Mesendoderm (in vitro differentiated cells): ENCODE measurements at regions not wholly inside any gene's neighbourhood (a gene's known extent, or its start where the extent isn't known, plus 50 kb on each side); places are given as distances from the start of the nearest gene placed in this dataset.
A peak's percentile ranks its signal among the peaks of the same experiment; 100 is the strongest.

Experiments
- DNase-seq: peaks from one replicate; pipeline ENCODE4 v3.0.0; 2013
- H2AK5ac ChIP-seq: 2 replicates; pipeline ENCODE4 v1.6.1; 2013; ENCODE audit warnings: low read length, inconsistent platforms
- H2BK120ac ChIP-seq: 2 replicates; pipeline ENCODE4 v1.6.1; 2013; ENCODE audit warnings: low read depth, mild to moderate bottlenecking, low read length, moderate library complexity, mixed read lengths
- H2BK15ac ChIP-seq: replicated peaks from 2 replicates; pipeline ENCODE4 v1.6.1; 2013; ENCODE audit warnings: low read depth, mild to moderate bottlenecking, moderate library complexity
- H2BK5ac ChIP-seq: 2 replicates; pipeline ENCODE4 v1.6.1; 2013; ENCODE audit warnings: low read length, inconsistent platforms
- H3K18ac ChIP-seq: 2 replicates; pipeline ENCODE4 v1.6.1; 2013; ENCODE audit warnings: mild to moderate bottlenecking, low read length, mixed read lengths
- H3K23ac ChIP-seq: one replicate; pipeline ENCODE4 v1.6.1; 2013; ENCODE audit warnings: low read length
- H3K27ac ChIP-seq: 2 replicates; pipeline ENCODE4 v1.5.1; 2013; ENCODE audit warnings: low read depth, mild to moderate bottlenecking, inconsistent platforms, low read length, moderate library complexity
- H3K27me3 ChIP-seq: 2 replicates; pipeline ENCODE4 v1.6.1; 2013; ENCODE audit warnings: low read length, control low read depth, mild to moderate bottlenecking, inconsistent platforms; ENCODE audit not compliant: insufficient read depth, poor library complexity
- H3K36me3 ChIP-seq: 2 replicates; pipeline ENCODE4 v1.6.1; 2013; ENCODE audit warnings: low read length, inconsistent platforms; ENCODE audit not compliant: control insufficient read depth, insufficient read depth
- H3K4ac ChIP-seq: one replicate; pipeline ENCODE4 v1.6.1; 2013; ENCODE audit warnings: low read depth, mild to moderate bottlenecking, low read length, moderate library complexity
- H3K4me1 ChIP-seq: 2 replicates; pipeline ENCODE4 v1.6.1; 2013; ENCODE audit warnings: low read depth, low read length, inconsistent platforms; ENCODE audit not compliant: control insufficient read depth
- H3K4me2 ChIP-seq: 2 replicates; pipeline ENCODE4 v1.6.1; 2013; ENCODE audit warnings: low read length
- H3K4me3 ChIP-seq: 2 replicates; pipeline ENCODE4 v1.5.1; 2013; ENCODE audit warnings: mild to moderate bottlenecking, low read length
- H3K56ac ChIP-seq: one replicate; pipeline ENCODE4 v1.6.1; 2013; ENCODE audit warnings: low read length
- H3K79me1 ChIP-seq: 2 replicates; pipeline ENCODE4 v1.6.1; 2013; ENCODE audit warnings: low read length, inconsistent platforms
- H3K79me2 ChIP-seq: 2 replicates; pipeline ENCODE4 v1.6.1; 2013; ENCODE audit warnings: mild to moderate bottlenecking, low read length; ENCODE audit not compliant: control insufficient read depth, insufficient read depth
- H3K9ac ChIP-seq: 2 replicates; pipeline ENCODE4 v1.6.1; 2013; ENCODE audit warnings: low read length, inconsistent platforms
- H4K5ac ChIP-seq: one replicate; pipeline ENCODE4 v1.6.1; 2013; ENCODE audit warnings: low read length
- H4K8ac ChIP-seq: one replicate; pipeline ENCODE4 v1.6.1; 2013; ENCODE audit warnings: low read depth, mild to moderate bottlenecking, control low read depth, low read length, moderate library complexity
- WGBS: extraction: QIAGEN DNeasy Blood & Tissue Kit; methylation state at CpG from one replicate; pipeline ENCODE4 v1.1.7; 2013; ENCODE audit warnings: low lambda C conversion rate, missing lambda C conversion rate; ENCODE audit not compliant: insufficient coverage; ENCODE audit errors: extremely low coverage; 5-methylcytosine and 5-hydroxymethylcytosine counted together

- Histone ChIP-seq H3K79me1 (no peaks in the 10 kb centered on the region), H2BK15ac (no peak overlapping the region), H3K18ac (no peak overlapping the region), H2BK120ac (no peak overlapping the region), H3K4me3 (no peak overlapping the region), H3K4me1 (no peaks in the 10 kb centered on the region), H4K5ac (no peak overlapping the region), H3K36me3 (no peaks in the 10 kb centered on the region), H3K23ac (no peak overlapping the region), H4K8ac (no peak overlapping the region), H3K4ac (no peak overlapping the region), H3K27me3 (no peaks in the 10 kb centered on the region), H2BK5ac (no peak overlapping the region), H3K79me2 (no peaks in the 10 kb centered on the region), H3K4me2 (no peak overlapping the region), H3K27ac (no peak overlapping the region), H3K56ac (no peak overlapping the region), H3K9ac (no peak overlapping the region), H2AK5ac (no peak overlapping the region)
- WGBS, result no CpG with 5 or more reads among the region's 3 CpGs
- DNase-seq, result no peak
Observed at GRCh38 chr1:239784896-239785295, 306.8 kb upstream of the FMN2 start.

- no peak overlapping the region for H3K18ac ChIP-seq
- no peaks in the 10 kb centered on the region for H3K27me3 ChIP-seq
- H2BK5ac ChIP-seq, result no peak overlapping the region
- H3K56ac ChIP-seq, result no peak overlapping the region
- no peak overlapping the region for H3K4me3 ChIP-seq
- no peak overlapping the region for H3K4ac ChIP-seq
- no peak overlapping the region for H3K27ac ChIP-seq
- no peak overlapping the region for H2BK120ac ChIP-seq
- no peak overlapping the region for H4K8ac ChIP-seq
- H3K36me3 ChIP-seq, result no peaks in the 10 kb centered on the region
- H3K79me2 ChIP-seq, result no peaks in the 10 kb centered on the region
- no peak overlapping the region for H2AK5ac ChIP-seq
- H3K23ac ChIP-seq, result no peak overlapping the region
- no peak overlapping the region for H3K9ac ChIP-seq
- no peak overlapping the region for H2BK15ac ChIP-seq
- no CpG with 5 or more reads among the region's 1 CpG for WGBS
- no peak overlapping the region for H4K5ac ChIP-seq
- no peak overlapping the region for H3K4me2 ChIP-seq
- no peaks in the 10 kb centered on the region for H3K4me1 ChIP-seq
- no peaks in the 10 kb centered on the region for H3K79me1 ChIP-seq
- DNase-seq, result no peak
Observed at GRCh38 chr1:239785576-239785975, 306.1 kb upstream of the FMN2 start.

GRCh38 chr1:239786464-239786863 is 305.2 kb upstream of the FMN2 start:
- no peak overlapping the region for H3K4ac ChIP-seq
- no peak overlapping the region for H3K9ac ChIP-seq
- no peak overlapping the region for H4K5ac ChIP-seq
- no peak overlapping the region for H3K56ac ChIP-seq
- H3K4me3 ChIP-seq, result no peak overlapping the region
- no peaks in the 10 kb centered on the region for H3K4me1 ChIP-seq
- no peak overlapping the region for H2BK15ac ChIP-seq
- no peak overlapping the region for H2BK5ac ChIP-seq
- H3K79me1 ChIP-seq, result no peaks in the 10 kb centered on the region
- no peaks in the 10 kb centered on the region for H3K27me3 ChIP-seq
- H2AK5ac ChIP-seq, result no peak overlapping the region
- DNase-seq, result peak; percentile 75
- no peak overlapping the region for H3K23ac ChIP-seq
- no peaks in the 10 kb centered on the region for H3K36me3 ChIP-seq
- no peak overlapping the region for H2BK120ac ChIP-seq
- H3K18ac ChIP-seq, result no peak overlapping the region
- no peaks in the 10 kb centered on the region for H3K79me2 ChIP-seq
- no peak overlapping the region for H4K8ac ChIP-seq
- no peak overlapping the region for H3K27ac ChIP-seq
- no peak overlapping the region for H3K4me2 ChIP-seq
- WGBS, result no CpG with 5 or more reads among the region's 10 CpGs

GRCh38 chr1:239792157-239792556 is 299.5 kb upstream of the FMN2 start:
- Histone ChIP-seq H3K9ac (no peak overlapping the region), H3K27ac (no peak overlapping the region), H3K4me1 (no peaks in the 10 kb centered on the region), H3K4me2 (no peak overlapping the region), H3K23ac (no peak overlapping the region), H3K56ac (no peak overlapping the region), H4K8ac (no peak overlapping the region), H3K4ac (no peak overlapping the region), H3K36me3 (no peaks in the 10 kb centered on the region), H3K18ac (no peak overlapping the region), H3K27me3 (no peaks in the 10 kb centered on the region), H2BK5ac (no peak overlapping the region), H3K79me2 (no peaks in the 10 kb centered on the region), H3K4me3 (no peak overlapping the region), H2AK5ac (no peak overlapping the region), H3K79me1 (no peaks in the 10 kb centered on the region), H4K5ac (no peak overlapping the region), H2BK120ac (no peak overlapping the region), H2BK15ac (no peak overlapping the region)
- DNase-seq, result no peak

GRCh38 chr1:239795304-239795703 is 296.4 kb upstream of the FMN2 start:
- H2BK5ac ChIP-seq, result no peak overlapping the region
- no peaks in the 10 kb centered on the region for H3K4me1 ChIP-seq
- H2AK5ac ChIP-seq, result no peak overlapping the region
- H3K79me1 ChIP-seq, result no peaks in the 10 kb centered on the region
- no peak overlapping the region for H3K18ac ChIP-seq
- no peak overlapping the region for H3K4ac ChIP-seq
- H3K56ac ChIP-seq, result no peak overlapping the region
- H3K79me2 ChIP-seq, result no peaks in the 10 kb centered on the region
- no peak overlapping the region for H2BK120ac ChIP-seq
- H4K8ac ChIP-seq, result no peak overlapping the region
- WGBS, result 100% methylated on average over 1 of the region's 3 CpGs
- H3K23ac ChIP-seq, result no peak overlapping the region
- no peak overlapping the region for H3K27ac ChIP-seq
- no peak overlapping the region for H3K9ac ChIP-seq
- H3K4me3 ChIP-seq, result no peak overlapping the region
- DNase-seq, result no peak
- H2BK15ac ChIP-seq, result no peak overlapping the region
- H3K27me3 ChIP-seq, result no peaks in the 10 kb centered on the region
- H4K5ac ChIP-seq, result no peak overlapping the region
- H3K36me3 ChIP-seq, result no peaks in the 10 kb centered on the region
- no peak overlapping the region for H3K4me2 ChIP-seq

GRCh38 chr1:239799617-239800016 is 292.1 kb upstream of the FMN2 start:
- Histone ChIP-seq H3K9ac (no peak overlapping the region), H3K23ac (no peak overlapping the region), H3K79me1 (no peaks in the 10 kb centered on the region), H3K4me1 (no peaks in the 10 kb centered on the region), H3K4me3 (no peak overlapping the region), H4K5ac (no peak overlapping the region), H3K4me2 (no peak overlapping the region), H2BK120ac (no peak overlapping the region), H3K4ac (no peak overlapping the region), H2BK15ac (no peak overlapping the region), H3K56ac (no peak overlapping the region), H3K18ac (no peak overlapping the region), H2BK5ac (no peak overlapping the region), H3K36me3 (no peaks in the 10 kb centered on the region), H2AK5ac (no peak overlapping the region), H3K27me3 (no peaks in the 10 kb centered on the region), H3K27ac (no peak overlapping the region), H4K8ac (no peak overlapping the region), H3K79me2 (no peaks in the 10 kb centered on the region)
- no CpG with 5 or more reads among the region's 3 CpGs for WGBS
- DNase-seq, result no peak
